Keratinocyte (primary cell): ENCODE measurements at regions not wholly inside any gene's neighbourhood (a gene's known extent, or its start where the extent isn't known, plus 50 kb on each side); places are given as distances from the start of the nearest gene placed in this dataset.

Source experiments
- CTCF ChIP-seq, 3 experiments: IDR thresholded peaks in 1 of 3; conservative IDR thresholded peaks in 1 of 3; optimal IDR thresholded peaks in 1 of 3; 2 replicates in 2 of 3; 3 replicates in 1 of 3; pipeline versions ENCODE3 to v1.5.1; 2011; ENCODE audit warnings: low read length in 3 of 3, mild to moderate bottlenecking in 3 of 3, moderate library complexity in 2 of 3, control low read depth in 1 of 3, inconsistent platforms in 1 of 3; ENCODE audit not compliant: insufficient read depth in 2 of 3; ENCODE audit errors: extremely low read depth in 1 of 3
- EZH2 ChIP-seq: IDR thresholded peaks from one replicate; pipeline ENCODE4 v1.6.1; 2012; ENCODE audit warnings: inconsistent platforms, mild to moderate bottlenecking, low read length, moderate library complexity

- no peak for TF ChIP-seq CTCF (optimal IDR thresholded peaks at IDR 0.05 in 1 of 3, IDR thresholded peaks at IDR 0.05 in 1 of 3, conservative IDR thresholded peaks at IDR 0.05 in 1 of 3; ENCODE audit: extremely low read depth in 1 of 3, insufficient read depth in 2 of 3, low read length in 3 of 3)
- no peak for TF ChIP-seq EZH2
Observed at GRCh38 chr11:19407677-19408270, 167.0 kb upstream of the E2F8 start.
